ENCODE measurements at regions not wholly inside any gene's neighbourhood (a gene's known extent, or its start where the extent isn't known, plus 50 kb on each side); places are given as distances from the start of the nearest gene placed in this dataset.

DNA sequence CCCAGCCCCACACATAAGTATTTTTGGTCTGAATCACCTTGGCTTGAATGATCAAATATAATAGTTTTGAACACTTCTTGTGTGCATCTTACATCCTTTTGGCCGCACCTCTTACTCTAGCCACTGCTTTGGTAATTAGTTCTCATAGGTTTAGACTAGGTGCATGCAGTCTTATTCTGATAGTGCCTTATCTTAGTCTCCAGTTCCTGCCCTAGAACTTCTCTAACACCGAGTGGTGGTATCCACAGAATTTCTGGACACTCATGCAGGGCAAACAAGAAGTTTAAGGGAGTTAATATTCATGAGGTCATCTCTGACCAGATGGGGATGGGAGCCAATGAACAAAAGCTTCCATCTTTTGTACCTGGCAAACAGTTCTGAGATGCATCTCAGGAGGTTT lies 77.5 kb upstream of the AKIRIN2 start:
- Histone ChIP-seq H3K4me3 (ENCODE audit: low read depth, low read length) (no peak overlapping the region), H3K36me3 (ENCODE audit: control insufficient read depth, insufficient read depth, low read length) (no peaks in the 10 kb centered on the region), H3K9me3 (ENCODE audit: control insufficient read depth, low read length) (no peaks in the 10 kb centered on the region), H3K9ac (no peak overlapping the region), H3K4me2 (ENCODE audit: low read length) (no peak overlapping the region), H2AFZ (no peak overlapping the region), H3K27ac (no peak overlapping the region), H3K27me3 (ENCODE audit: control insufficient read depth, insufficient read depth, low read length) (no peaks in the 10 kb centered on the region), H3K79me2 (no peaks in the 10 kb centered on the region), H3K4me1 (peaks cover 13% of the 10 kb centered on the region)
- TF ChIP-seq, protein P1, sequence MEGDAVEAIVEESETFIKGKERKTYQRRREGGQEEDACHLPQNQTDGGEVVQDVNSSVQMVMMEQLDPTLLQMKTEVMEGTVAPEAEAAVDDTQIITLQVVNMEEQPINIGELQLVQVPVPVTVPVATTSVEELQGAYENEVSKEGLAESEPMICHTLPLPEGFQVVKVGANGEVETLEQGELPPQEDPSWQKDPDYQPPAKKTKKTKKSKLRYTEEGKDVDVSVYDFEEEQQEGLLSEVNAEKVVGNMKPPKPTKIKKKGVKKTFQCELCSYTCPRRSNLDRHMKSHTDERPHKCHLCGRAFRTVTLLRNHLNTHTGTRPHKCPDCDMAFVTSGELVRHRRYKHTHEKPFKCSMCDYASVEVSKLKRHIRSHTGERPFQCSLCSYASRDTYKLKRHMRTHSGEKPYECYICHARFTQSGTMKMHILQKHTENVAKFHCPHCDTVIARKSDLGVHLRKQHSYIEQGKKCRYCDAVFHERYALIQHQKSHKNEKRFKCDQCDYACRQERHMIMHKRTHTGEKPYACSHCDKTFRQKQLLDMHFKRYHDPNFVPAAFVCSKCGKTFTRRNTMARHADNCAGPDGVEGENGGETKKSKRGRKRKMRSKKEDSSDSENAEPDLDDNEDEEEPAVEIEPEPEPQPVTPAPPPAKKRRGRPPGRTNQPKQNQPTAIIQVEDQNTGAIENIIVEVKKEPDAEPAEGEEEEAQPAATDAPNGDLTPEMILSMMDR (IDR thresholded peaks at IDR 0.05), result no peak

DNA sequence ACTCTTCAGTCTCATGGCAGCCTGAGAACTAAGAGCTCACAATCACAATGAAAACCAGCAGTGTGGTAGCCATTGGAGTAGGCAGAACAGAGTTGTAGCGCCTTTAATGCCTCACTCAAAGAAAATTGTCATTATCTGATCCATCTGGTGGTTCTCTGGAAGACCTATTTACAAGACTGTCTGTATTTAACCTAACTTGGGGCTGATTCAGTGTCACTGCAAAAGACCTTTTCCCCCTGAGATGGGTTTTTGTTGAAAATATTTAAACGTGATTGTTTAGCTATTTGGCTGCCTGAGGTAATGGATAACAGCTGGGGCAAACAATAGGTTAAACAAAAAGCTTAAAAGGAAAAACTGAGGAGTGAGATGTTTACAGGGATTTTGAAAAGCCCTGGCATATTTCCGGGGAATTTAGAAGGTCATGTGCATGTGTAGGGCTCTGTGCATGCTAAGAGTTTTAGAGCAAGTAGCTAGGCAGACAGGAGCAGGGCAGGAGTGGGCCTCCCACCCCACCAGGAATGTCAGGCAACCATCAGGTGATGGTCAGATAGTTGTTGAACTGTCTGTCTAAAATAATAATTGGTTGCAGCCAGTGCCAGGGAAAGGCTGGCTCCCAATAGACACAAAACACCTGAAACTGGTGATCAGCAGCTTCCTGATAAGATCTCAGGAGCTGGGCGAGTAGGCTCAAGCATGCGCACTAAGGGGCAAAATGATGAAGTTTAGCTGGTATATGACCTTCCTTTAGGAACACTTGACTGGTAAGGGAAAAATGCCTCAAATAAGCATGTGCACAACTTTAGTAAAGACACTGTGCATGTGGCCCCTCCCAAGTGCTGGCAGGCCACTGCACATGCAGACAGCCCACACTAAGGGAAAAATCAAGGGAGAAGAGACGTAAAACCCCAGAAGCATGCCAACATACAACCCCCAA lies 70.8 kb upstream of the AKIRIN2 start:
- no peaks in the 10 kb centered on the region for H3K9me3 ChIP-seq (ENCODE audit: control insufficient read depth, low read length)
- H3K36me3 ChIP-seq (ENCODE audit: control insufficient read depth, insufficient read depth, low read length), result no peaks in the 10 kb centered on the region
- peak overlapping the region; percentile 56 for H3K4me2 ChIP-seq (ENCODE audit: low read length)
- peaks cover 27% of the 10 kb centered on the region for H3K4me1 ChIP-seq
- peak overlapping the region; percentile 90 for H3K27ac ChIP-seq
- TF ChIP-seq, protein P1 (IDR thresholded peaks at IDR 0.05), result no peak
- H3K4me3 ChIP-seq (ENCODE audit: low read depth, low read length), result peak overlapping the region; percentile 28
- H2AFZ ChIP-seq, result peak overlapping the region; percentile 84
- no peaks in the 10 kb centered on the region for H3K79me2 ChIP-seq
- H3K9ac ChIP-seq, result no peak overlapping the region
- H3K27me3 ChIP-seq (ENCODE audit: control insufficient read depth, insufficient read depth, low read length), result no peaks in the 10 kb centered on the region

DNA sequence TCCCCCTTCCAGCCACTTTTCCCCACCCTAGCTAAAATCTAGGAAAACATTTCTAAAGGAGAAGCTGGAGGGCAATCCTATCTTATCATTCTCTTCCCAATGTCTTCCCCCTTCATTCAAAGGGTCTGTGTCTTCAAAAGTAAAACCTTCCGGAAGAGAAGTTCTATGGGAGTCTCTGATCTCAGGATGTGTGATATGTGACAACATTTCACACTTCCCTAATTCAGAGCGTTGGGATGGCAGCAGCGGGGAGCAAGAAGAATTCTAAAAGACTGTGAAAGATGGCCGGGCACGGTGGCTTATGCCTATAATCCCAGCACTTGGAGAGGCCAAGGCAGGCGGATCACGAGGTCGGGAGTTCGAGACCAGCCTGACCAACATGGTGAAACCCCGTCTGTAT lies 65.4 kb upstream of the AKIRIN2 start:
- Histone ChIP-seq H3K27ac (no peak overlapping the region), H3K27me3 (ENCODE audit: control insufficient read depth, insufficient read depth, low read length) (no peaks in the 10 kb centered on the region), H3K9me3 (ENCODE audit: control insufficient read depth, low read length) (no peaks in the 10 kb centered on the region), H2AFZ (no peak overlapping the region), H3K4me2 (ENCODE audit: low read length) (no peak overlapping the region), H3K9ac (no peak overlapping the region), H3K4me3 (ENCODE audit: low read depth, low read length) (no peak overlapping the region), H3K79me2 (no peaks in the 10 kb centered on the region), H3K36me3 (ENCODE audit: control insufficient read depth, insufficient read depth, low read length) (no peaks in the 10 kb centered on the region), H3K4me1 (peaks cover 13% of the 10 kb centered on the region)
- TF ChIP-seq, protein P1 (IDR thresholded peaks at IDR 0.05), result no peak

- no peak overlapping the region for H3K4me2 ChIP-seq (ENCODE audit: low read length)
- H3K4me3 ChIP-seq (ENCODE audit: low read depth, low read length), result no peak overlapping the region
- no peaks in the 10 kb centered on the region for H3K27me3 ChIP-seq (ENCODE audit: control insufficient read depth, insufficient read depth, low read length)
- no peaks in the 10 kb centered on the region for H3K9me3 ChIP-seq (ENCODE audit: control insufficient read depth, low read length)
- TF ChIP-seq, protein P1 (IDR thresholded peaks at IDR 0.05), result no peak
- H3K9ac ChIP-seq, result no peak overlapping the region
- H3K79me2 ChIP-seq, result no peaks in the 10 kb centered on the region
- peak overlapping the region; percentile 33 for H3K27ac ChIP-seq
- peak overlapping the region; percentile 23 for H2AFZ ChIP-seq
- peaks cover 6% of the 10 kb centered on the region for H3K4me1 ChIP-seq
- no peaks in the 10 kb centered on the region for H3K36me3 ChIP-seq (ENCODE audit: control insufficient read depth, insufficient read depth, low read length)
Observed at GRCh38 chr6:87766211-87766610, 64.2 kb upstream of the AKIRIN2 start.
